Endothelial cell of umbilical vein (primary cell): ENCODE measurements at regions not wholly inside any gene's neighbourhood (a gene's known extent, or its start where the extent isn't known, plus 50 kb on each side); places are given as distances from the start of the nearest gene placed in this dataset.

Source experiments
- BruUV-seq: library from RNA; stranded (reverse); fragments of 400-500 nt; replicated peaks from 2 replicates; lab custom pipeline; 2021; lab: Mats Ljungman, UMichigan
- CTCF ChIA-PET: fragments of 300-600, 350-600 bp; sonication (Branson Sonifier 250); formaldehyde crosslinking; loops from one replicate; lab custom pipeline; 2021; ENCODE audit warnings: antibody characterized with exemption, inconsistent platforms; lab: Charles Lee
- POLR2A ChIA-PET: fragments of 300-600, 350-600 bp; sonication (Branson Sonifier 250); formaldehyde crosslinking; loops from one replicate; lab custom pipeline; 2021; ENCODE audit warnings: antibody characterized with exemption, inconsistent platforms; lab: Charles Lee
- DNase-seq: peaks from one replicate; pipeline ENCODE4 v3.0.0-alpha.2; 2011; ENCODE audit warnings: low read depth, low spot score
- FAIRE-seq: peaks from 2 replicates; lab custom pipeline; 2011; peaks lifted over from hg19 to GRCh38; lab: Jason Lieb, UNC
- H2AFZ ChIP-seq: 2 replicates; pipeline ENCODE4 v1.6.0; 2012; ENCODE audit warnings: low read depth, low read length, control low read depth, inconsistent platforms
- H3K27ac ChIP-seq: 2 replicates; pipeline ENCODE4 v1.5.1; 2011; ENCODE audit warnings: low read depth, mild to moderate bottlenecking, control low read depth, low read length, moderate library complexity; ENCODE audit not compliant: insufficient read depth
- H3K27me3 ChIP-seq, 2 experiments: 2 replicates each; pipeline versions ENCODE4 v1.6.0 to v1.6.1; 2011; ENCODE audit warnings: low read length in 2 of 2, mixed read lengths in 1 of 2; ENCODE audit not compliant: control insufficient read depth in 2 of 2, insufficient read depth in 2 of 2
- H3K36me3 ChIP-seq, 2 experiments: 2 replicates in 1 of 2; 3 replicates in 1 of 2; pipeline ENCODE4 v1.5.1; 2011; ENCODE audit warnings: low read length in 2 of 2, mild to moderate bottlenecking in 1 of 2, moderate library complexity in 1 of 2; ENCODE audit not compliant: control insufficient read depth in 2 of 2, insufficient read depth in 2 of 2; ENCODE audit errors: extremely low read depth in 1 of 2
- H3K4me1 ChIP-seq: 3 replicates; pipeline ENCODE4 v1.5.1; 2011; ENCODE audit warnings: mild to moderate bottlenecking, low read length; ENCODE audit not compliant: control insufficient read depth, insufficient read depth; ENCODE audit errors: extremely low read depth
- H3K4me2 ChIP-seq: 2 replicates; pipeline ENCODE4 v1.6.1; 2011; ENCODE audit warnings: low read length, control low read depth, mixed read lengths; ENCODE audit not compliant: insufficient read depth
- H3K4me3 ChIP-seq, 3 experiments: fragments of 200-600 bp in 1 of 3; sonication (generic), shearing (Covaris generic) in 1 of 3; replicated peaks in 1 of 3; 2 replicates each; pipeline ENCODE4 v1.5.1; 2011 to 2016; ENCODE audit warnings: control low read depth in 3 of 3, low read length in 3 of 3, mild to moderate bottlenecking in 2 of 3, inconsistent platforms in 1 of 3, low read depth in 1 of 3, moderate library complexity in 1 of 3; ENCODE audit not compliant: insufficient read depth in 1 of 3
- H3K79me2 ChIP-seq: 2 replicates; pipeline ENCODE4 v1.6.0; 2012; ENCODE audit warnings: low read length, inconsistent platforms; ENCODE audit not compliant: control insufficient read depth, insufficient read depth
- H3K9ac ChIP-seq: replicated peaks from 2 replicates; pipeline ENCODE3; 2011; ENCODE audit warnings: low read length, control low read depth; ENCODE audit not compliant: insufficient read depth; ENCODE audit errors: extremely low read depth
- H3K9me1 ChIP-seq: replicated peaks from 3 replicates; pipeline ENCODE4 v1.6.0; 2011; ENCODE audit warnings: mild to moderate bottlenecking, low read length; ENCODE audit not compliant: control insufficient read depth, insufficient read depth; ENCODE audit errors: extremely low read depth
- H3K9me3 ChIP-seq: replicated peaks from 2 replicates; pipeline ENCODE4 v1.5.1; 2012; ENCODE audit warnings: low read length, inconsistent platforms; ENCODE audit not compliant: control insufficient read depth, insufficient read depth
- H4K20me1 ChIP-seq: replicated peaks from 2 replicates; pipeline ENCODE3; 2011; ENCODE audit warnings: mild to moderate bottlenecking, low read length; ENCODE audit not compliant: control insufficient read depth, insufficient read depth; ENCODE audit errors: extremely low read depth
- EZH2 ChIP-seq: IDR thresholded peaks from 2 replicates; pipeline ENCODE4 v1.6.1; 2012; ENCODE audit warnings: borderline replicate concordance, low read depth, mild to moderate bottlenecking, moderate library complexity, low read length, inconsistent platforms; ENCODE audit not compliant: severe bottlenecking
- FOS ChIP-seq: IDR thresholded peaks from 2 replicates; pipeline ENCODE4 v1.6.1; 2011; ENCODE audit warnings: mild to moderate bottlenecking, low read length, moderate library complexity, borderline replicate concordance; ENCODE audit not compliant: insufficient read depth
- GATA2 ChIP-seq: IDR thresholded peaks from 2 replicates; pipeline ENCODE4 v1.7.0; 2011; ENCODE audit warnings: low read depth, mild to moderate bottlenecking, moderate library complexity, mixed read lengths, low read length; ENCODE audit not compliant: insufficient read length, insufficient read depth
- JUN ChIP-seq: IDR thresholded peaks from 2 replicates; pipeline ENCODE4 v1.6.1; 2011; ENCODE audit warnings: borderline replicate concordance, low read depth; ENCODE audit not compliant: insufficient read length, insufficient read depth
- MYC ChIP-seq: IDR thresholded peaks from one replicate; pipeline ENCODE4 v1.6.1; 2011; ENCODE audit warnings: mild to moderate bottlenecking, low read depth, low read length
- POLR2A ChIP-seq: IDR thresholded peaks from 2 replicates; pipeline ENCODE4 v1.6.1; 2012; ENCODE audit warnings: low read depth, mild to moderate bottlenecking, control low read depth, low read length
- POLR2AphosphoS5 ChIP-seq: IDR thresholded peaks from 2 replicates; pipeline ENCODE4 v1.6.1; 2012; ENCODE audit warnings: low read depth, mild to moderate bottlenecking, control low read depth, low read length, moderate library complexity; ENCODE audit not compliant: insufficient read depth
- dilution Hi-C: fragments of 300-500 bp; cut with MboI; formaldehyde crosslinking; loops from one replicate; pipeline ENCODE4 v1.15.0; 2019; ENCODE audit warnings: low sequenced_read_pairs; ENCODE audit not compliant: extremely low pct_ligation_motif_present
- intact Hi-C: fragments of 100-400 bp; cut with micrococcal nuclease; formaldehyde crosslinking; loops from one replicate; pipeline ENCODE4 v1.10.0; 2022
- TF ChIP-seq, protein P1 (sequence below): IDR thresholded peaks from 2 replicates; pipeline ENCODE4 v1.6.1; 2011; ENCODE audit not compliant: insufficient read depth, insufficient read length
- TF ChIP-seq, protein P2 (sequence below), 2 donors: IDR thresholded peaks; 1 replicate in 1 of 2; 2 replicates in 1 of 2; pipeline ENCODE4 v1.5.1; 2011; ENCODE audit warnings: low read length in 2 of 2, mild to moderate bottlenecking in 2 of 2, moderate library complexity in 2 of 2, control low read depth in 1 of 2, inconsistent platforms in 1 of 2, low read depth in 1 of 2; ENCODE audit not compliant: insufficient read depth in 1 of 2; ENCODE audit errors: extremely low read depth in 1 of 2

DNA sequence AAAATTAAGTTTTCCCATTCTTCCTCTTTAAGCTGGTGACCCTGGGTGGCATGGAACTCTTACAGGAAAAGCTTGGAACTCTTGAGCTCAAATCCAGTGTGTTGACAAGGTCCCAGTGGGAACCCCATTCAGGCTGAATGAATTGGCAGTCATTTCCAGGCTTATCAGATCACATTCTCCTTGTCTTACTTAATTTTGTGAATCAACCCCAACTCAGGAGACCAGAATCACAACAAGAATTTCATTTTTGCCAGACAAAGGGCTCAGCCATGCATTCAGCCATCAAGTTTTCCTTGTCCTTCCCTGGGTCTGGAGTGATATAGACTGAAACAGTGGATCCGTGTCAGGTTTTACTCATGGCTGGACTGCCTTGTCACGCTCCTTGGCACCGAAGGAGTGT, 92.1 kb upstream of the EEF1E1 start:
- dilution Hi-C loops = no loop called here
- Histone ChIP-seq H3K4me1 (no peaks in the 10 kb centered on the region), H3K9me1 (no peaks in the 10 kb centered on the region), H3K79me2 (no peaks in the 10 kb centered on the region), H3K4me3 (no peak overlapping the region), H3K27ac (no peak overlapping the region), H3K36me3 (no peaks in the 10 kb centered on the region), H3K4me2 (no peak overlapping the region), H3K9ac (no peak overlapping the region), H2AFZ (no peak overlapping the region), H3K9me3 (no peaks in the 10 kb centered on the region), H4K20me1 (no peaks in the 10 kb centered on the region), H3K27me3 (peaks cover 0 to 2% of the 10 kb centered on the region in 2 experiments)
- BruUV-seq = no TSS peak
- CTCF ChIA-PET = interaction anchor here (0.9 to 1.4 kb wide), 3 partner anchors 9 to 12 kb away, joined by 3 to 4 read pairs (median 3); no protein-coding TSS in a partner anchor
- POLR2A ChIA-PET = no interaction called here
- FAIRE-seq = no peak
- no peak for DNase-seq
- intact Hi-C loops = no loop called here
- no peak for TF ChIP-seq GATA2
- no peak for TF ChIP-seq POLR2A
- TF ChIP-seq MYC = no peak
- TF ChIP-seq, protein P1, sequence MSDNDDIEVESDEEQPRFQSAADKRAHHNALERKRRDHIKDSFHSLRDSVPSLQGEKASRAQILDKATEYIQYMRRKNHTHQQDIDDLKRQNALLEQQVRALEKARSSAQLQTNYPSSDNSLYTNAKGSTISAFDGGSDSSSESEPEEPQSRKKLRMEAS = no peak
- TF ChIP-seq, protein P2, sequence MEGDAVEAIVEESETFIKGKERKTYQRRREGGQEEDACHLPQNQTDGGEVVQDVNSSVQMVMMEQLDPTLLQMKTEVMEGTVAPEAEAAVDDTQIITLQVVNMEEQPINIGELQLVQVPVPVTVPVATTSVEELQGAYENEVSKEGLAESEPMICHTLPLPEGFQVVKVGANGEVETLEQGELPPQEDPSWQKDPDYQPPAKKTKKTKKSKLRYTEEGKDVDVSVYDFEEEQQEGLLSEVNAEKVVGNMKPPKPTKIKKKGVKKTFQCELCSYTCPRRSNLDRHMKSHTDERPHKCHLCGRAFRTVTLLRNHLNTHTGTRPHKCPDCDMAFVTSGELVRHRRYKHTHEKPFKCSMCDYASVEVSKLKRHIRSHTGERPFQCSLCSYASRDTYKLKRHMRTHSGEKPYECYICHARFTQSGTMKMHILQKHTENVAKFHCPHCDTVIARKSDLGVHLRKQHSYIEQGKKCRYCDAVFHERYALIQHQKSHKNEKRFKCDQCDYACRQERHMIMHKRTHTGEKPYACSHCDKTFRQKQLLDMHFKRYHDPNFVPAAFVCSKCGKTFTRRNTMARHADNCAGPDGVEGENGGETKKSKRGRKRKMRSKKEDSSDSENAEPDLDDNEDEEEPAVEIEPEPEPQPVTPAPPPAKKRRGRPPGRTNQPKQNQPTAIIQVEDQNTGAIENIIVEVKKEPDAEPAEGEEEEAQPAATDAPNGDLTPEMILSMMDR (IDR thresholded peaks at IDR 0.05; ENCODE audit: extremely low read depth in 1 of 2, insufficient read depth in 1 of 2, low read depth in 1 of 2, low read length in 2 of 2) = no peak

DNA sequence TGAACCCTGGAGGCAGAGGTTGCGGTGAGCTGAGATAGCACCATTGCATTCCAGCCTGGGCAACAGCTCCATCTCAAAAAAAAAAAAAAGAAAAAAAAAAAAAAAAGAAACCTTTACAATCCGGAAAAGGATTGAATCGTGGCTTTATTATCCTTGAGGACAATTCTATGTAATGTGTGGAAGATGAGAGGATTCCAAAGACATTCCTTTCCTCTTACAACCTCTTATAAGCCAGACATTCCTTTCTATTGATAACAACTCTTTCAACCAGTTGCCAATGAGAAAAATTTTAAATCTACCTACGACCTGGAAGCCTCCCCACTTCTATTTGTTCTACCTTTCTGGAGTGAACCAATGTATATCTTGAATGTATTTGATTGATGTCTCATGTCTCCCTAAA, 91.2 kb upstream of the EEF1E1 start:
- no peak overlapping the region for H3K9ac ChIP-seq
- no TSS peak for BruUV-seq
- H3K79me2 ChIP-seq = no peaks in the 10 kb centered on the region
- dilution Hi-C loops = no loop called here
- no peak overlapping the region for H2AFZ ChIP-seq
- H3K4me3 ChIP-seq = no peak overlapping the region
- no peaks in the 10 kb centered on the region for H3K9me1 ChIP-seq
- no peaks in the 10 kb centered on the region for H3K9me3 ChIP-seq
- H3K27ac ChIP-seq = no peak overlapping the region
- H3K27me3 ChIP-seq = peaks cover 0 to 2% of the 10 kb centered on the region in 2 experiments
- H3K36me3 ChIP-seq = no peaks in the 10 kb centered on the region
- intact Hi-C loops = no loop called here
- no peaks in the 10 kb centered on the region for H4K20me1 ChIP-seq
- H3K4me2 ChIP-seq = no peak overlapping the region
- DNase-seq (no peak), FAIRE-seq (no peak)
- ChIA-PET POLR2A (no interaction called here), CTCF (no interaction called here)
- TF ChIP-seq POLR2AphosphoS5 (no peak), JUN (no peak), POLR2A (no peak), GATA2 (no peak), FOS (no peak), EZH2 (no peak), MYC (no peak)
- TF ChIP-seq, protein P1 = no peak
- TF ChIP-seq, protein P2 (IDR thresholded peaks at IDR 0.05; ENCODE audit: extremely low read depth in 1 of 2, insufficient read depth in 1 of 2, low read depth in 1 of 2, low read length in 2 of 2) = no peak
- no peaks in the 10 kb centered on the region for H3K4me1 ChIP-seq
